Tibial nerve (tissue), 4 donors: ENCODE measurements at regions not wholly inside any gene's neighbourhood (a gene's known extent, or its start where the extent isn't known, plus 50 kb on each side); places are given as distances from the start of the nearest gene placed in this dataset.

Source experiments
- EP300 ChIP-seq, 2 donors: sonication (generic); formaldehyde crosslinking; IDR thresholded peaks; one replicate each; pipeline ENCODE4 v1.6.1; 2017; ENCODE audit warnings: antibody characterized with exemption in 2 of 2, mild to moderate bottlenecking in 1 of 2
- POLR2A ChIP-seq, 2 donors: fragments of 450-650 bp; IDR thresholded peaks; one replicate each; pipeline ENCODE4 v1.6.1; 2017; ENCODE audit warnings: antibody characterized with exemption in 2 of 2, mild to moderate bottlenecking in 2 of 2, moderate library complexity in 2 of 2
- TF ChIP-seq, protein P1 (sequence below), 5 experiments: fragments of 200-600 bp in 3 of 5; fragments of 450-650 bp in 2 of 5; sonication (generic) in 3 of 5; IDR thresholded peaks; one replicate each; pipeline ENCODE4 v1.5.1; 2016 to 2019; ENCODE audit warnings: antibody characterized with exemption in 5 of 5, mild to moderate bottlenecking in 3 of 5, moderate library complexity in 2 of 5

DNA sequence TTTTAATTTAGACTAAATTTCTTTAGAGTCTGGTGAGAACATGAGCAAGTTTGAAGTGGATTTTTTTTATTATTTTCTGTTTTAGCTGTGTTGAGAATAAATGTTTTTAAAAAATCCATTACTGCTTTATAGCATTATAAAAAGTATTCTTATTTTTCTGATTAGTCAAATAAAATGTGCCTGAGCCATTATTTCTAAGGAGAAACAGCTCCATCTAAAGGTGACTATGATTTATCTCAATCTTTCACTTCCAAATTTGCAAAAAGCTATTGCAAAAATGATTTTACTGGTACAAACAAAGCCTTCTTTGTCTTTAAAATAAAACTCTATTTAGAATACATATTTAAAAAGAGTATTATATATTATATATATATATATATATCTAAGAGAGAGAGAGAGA lies 959.2 kb downstream of the FAM133A start:
- TF ChIP-seq, protein P1, sequence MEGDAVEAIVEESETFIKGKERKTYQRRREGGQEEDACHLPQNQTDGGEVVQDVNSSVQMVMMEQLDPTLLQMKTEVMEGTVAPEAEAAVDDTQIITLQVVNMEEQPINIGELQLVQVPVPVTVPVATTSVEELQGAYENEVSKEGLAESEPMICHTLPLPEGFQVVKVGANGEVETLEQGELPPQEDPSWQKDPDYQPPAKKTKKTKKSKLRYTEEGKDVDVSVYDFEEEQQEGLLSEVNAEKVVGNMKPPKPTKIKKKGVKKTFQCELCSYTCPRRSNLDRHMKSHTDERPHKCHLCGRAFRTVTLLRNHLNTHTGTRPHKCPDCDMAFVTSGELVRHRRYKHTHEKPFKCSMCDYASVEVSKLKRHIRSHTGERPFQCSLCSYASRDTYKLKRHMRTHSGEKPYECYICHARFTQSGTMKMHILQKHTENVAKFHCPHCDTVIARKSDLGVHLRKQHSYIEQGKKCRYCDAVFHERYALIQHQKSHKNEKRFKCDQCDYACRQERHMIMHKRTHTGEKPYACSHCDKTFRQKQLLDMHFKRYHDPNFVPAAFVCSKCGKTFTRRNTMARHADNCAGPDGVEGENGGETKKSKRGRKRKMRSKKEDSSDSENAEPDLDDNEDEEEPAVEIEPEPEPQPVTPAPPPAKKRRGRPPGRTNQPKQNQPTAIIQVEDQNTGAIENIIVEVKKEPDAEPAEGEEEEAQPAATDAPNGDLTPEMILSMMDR (IDR thresholded peaks at IDR 0.05) = no peak
- TF ChIP-seq POLR2A (IDR thresholded peaks at IDR 0.05) (no peak), EP300 (IDR thresholded peaks at IDR 0.05) (no peak)
